Hematopoietic multipotent progenitor cell treated with erythropoietin and hydrocortisone succinate and interleukin-3 and kit ligand, for 8 days (in vitro differentiated cells): ENCODE measurements at regions not wholly inside any gene's neighbourhood (a gene's known extent, or its start where the extent isn't known, plus 50 kb on each side); places are given as distances from the start of the nearest gene placed in this dataset.

Experiments
- DNase-seq: peaks from one replicate; pipeline ENCODE4 v3.0.0-alpha.2; 2015

DNA sequence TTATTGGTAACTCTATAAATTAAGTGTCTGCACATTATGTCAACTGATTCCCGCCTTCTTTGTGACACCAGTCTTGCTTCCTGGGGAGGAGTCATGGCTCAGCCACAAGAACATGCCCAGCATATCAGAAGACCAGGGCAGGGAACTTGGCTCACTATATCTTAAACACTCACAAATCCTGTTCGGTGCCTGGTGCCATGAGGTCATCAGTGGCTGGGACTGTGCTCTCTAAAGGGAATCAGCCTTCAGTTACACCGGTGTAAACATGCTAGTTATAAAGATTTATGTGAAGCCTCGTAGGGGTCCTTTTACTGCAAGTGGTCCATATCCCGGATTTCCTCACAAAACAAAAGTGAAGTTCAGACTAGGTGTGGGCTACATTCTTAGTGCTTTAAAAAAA, 73.1 kb upstream of the ZNF521 start:
- no peak for DNase-seq

DNA sequence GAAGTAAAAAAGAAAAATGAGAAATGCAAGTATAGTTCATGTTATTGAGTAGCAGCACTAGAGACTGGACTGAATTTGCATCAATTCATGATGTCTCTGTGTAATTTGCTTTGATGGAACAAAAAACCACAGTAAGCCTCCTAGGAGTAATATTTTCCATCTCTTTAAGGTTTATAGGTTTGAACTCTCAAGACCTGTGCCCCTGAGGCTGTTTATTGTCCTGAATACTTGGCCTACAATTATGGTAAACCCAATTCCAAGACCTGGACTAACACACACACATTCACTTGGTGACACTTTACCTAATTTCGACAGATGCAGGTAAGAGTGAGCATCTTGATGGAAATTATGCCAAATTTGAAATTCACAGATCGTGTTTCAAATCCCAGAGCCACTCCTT, 71.8 kb upstream of the ZNF521 start:
- no peak for DNase-seq

GRCh38 chr18:25423267-25423666, 71.3 kb upstream of the ZNF521 start:
- no peak for DNase-seq

DNA sequence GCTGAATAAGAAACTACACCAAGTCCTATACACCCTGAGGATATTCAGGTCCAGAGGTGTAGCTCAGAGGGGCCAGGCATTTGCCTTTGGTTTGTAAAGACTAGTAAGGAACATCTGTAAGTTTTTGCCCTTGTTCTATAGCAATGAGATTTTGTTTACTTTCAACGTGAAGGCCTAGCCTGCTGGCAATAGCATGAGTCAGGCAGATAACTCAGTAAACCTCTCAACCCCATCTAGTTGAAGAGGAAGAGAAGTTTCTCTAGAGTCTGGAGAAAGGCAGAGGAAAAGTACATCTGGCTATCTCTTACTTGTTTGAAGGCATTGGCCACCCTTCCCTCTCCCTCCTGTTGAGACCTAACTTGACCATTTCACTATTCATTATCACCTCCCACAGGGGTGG, 70.3 kb upstream of the ZNF521 start:
- no peak for DNase-seq

DNA sequence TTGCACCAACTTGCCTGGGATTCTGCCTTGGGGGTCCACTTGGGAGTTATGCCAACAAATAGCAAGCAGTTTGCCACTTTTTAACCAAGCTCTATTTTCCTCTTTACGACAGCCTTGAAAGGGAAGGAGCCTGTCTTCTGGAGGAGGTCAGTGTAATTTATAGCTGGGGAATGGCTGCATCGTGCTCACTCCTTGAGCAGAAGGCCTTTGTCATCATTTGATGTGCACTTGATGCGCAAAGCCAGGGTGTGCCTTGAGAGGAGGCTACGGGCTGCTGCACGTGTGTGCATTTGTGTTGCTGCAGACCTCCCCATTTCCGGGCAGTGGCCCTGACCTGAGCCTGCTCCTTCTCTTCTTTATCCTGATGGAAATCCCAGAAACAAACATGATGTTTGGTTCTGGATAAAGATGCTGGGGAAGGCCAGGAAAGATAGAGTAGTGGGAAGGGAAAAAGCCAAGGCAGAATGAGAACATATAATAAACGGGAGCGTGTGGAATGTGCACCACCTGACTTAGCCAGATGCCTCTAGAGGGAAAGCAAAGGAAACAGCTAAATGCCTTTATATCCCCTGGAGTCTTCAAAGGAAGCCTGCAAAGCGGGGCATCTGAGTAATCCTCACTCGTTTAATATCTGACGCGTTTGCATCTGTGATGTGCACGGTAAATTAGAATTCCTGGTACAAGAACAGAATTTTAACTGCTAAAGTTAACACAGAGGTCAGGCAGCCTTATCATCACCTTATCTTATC, 68.3 kb upstream of the ZNF521 start:
- no peak for DNase-seq

DNA sequence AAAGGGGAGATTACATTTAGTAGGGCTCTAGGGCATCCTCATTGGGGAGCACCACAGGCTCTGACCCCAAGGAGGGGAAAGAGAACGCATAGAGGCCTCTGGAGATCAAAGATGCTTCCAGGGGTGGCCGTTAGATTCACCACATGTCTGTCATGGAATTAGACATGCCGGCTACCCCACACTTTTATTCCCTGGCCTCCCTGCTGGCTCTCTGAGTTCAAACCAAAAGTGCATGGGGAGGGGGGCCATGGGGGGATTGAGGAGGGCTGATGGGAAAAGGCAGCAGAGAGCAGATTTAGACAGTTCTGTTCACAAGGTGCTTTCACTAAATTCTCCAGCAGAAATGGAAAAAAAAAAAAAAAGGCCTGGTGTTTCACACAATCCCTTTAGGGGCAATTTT, 64.4 kb upstream of the ZNF521 start:
- DNase-seq, result no peak

- DNase-seq, result no peak
Measured at GRCh38 chr18:25409971-25410370, 58.0 kb upstream of the ZNF521 start.

DNA sequence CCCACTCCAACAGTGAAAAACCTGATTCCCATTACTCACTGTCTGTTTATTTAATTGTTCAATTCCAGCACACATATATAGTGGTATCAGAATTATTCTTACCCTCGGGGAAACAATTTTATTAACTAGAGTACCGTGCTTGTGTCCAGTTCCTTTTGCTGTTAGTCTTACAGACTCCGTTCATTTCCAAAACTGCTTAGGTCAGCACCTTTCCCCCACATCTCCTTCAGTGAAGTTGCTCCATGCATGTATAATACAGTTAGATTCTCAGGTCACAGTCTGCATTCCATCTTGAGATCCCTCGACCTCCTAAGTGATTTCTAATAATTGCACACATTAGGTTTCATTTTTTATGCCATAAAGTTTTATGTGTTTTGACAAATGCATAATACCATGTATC, 56.3 kb upstream of the ZNF521 start:
- no peak for DNase-seq
